DND-41 (cell line): ENCODE measurements at regions not wholly inside any gene's neighbourhood (a gene's known extent, or its start where the extent isn't known, plus 50 kb on each side); places are given as distances from the start of the nearest gene placed in this dataset.

Experiments used
- ATAC-seq: fragments of 200-7000 bp; cut with Tn5 transposase; 3 replicates; pipeline ENCODE4 v1.9.1; 2021; ENCODE audit warnings: low read depth; ENCODE audit not compliant: insufficient read depth
- DNase-seq: peaks from one replicate; pipeline ENCODE4 v3.0.0-alpha.2; 2020
- H2AFZ ChIP-seq: 2 replicates; pipeline ENCODE4 v1.6.0; 2012; ENCODE audit warnings: low read depth, low read length
- H3K27ac ChIP-seq: 2 replicates; pipeline ENCODE4 v1.5.1; 2012; ENCODE audit warnings: low read length, inconsistent platforms
- H3K27me3 ChIP-seq: fragments of 200-600 bp; sonication (generic); 2 replicates; pipeline ENCODE4 v1.6.0; 2012; ENCODE audit warnings: low read length, mild to moderate bottlenecking, inconsistent platforms; ENCODE audit not compliant: insufficient read depth, poor library complexity
- H3K36me3 ChIP-seq: 2 replicates; pipeline ENCODE4 v1.5.1; 2012; ENCODE audit warnings: low read length, inconsistent platforms; ENCODE audit not compliant: insufficient read depth
- H3K4me1 ChIP-seq: 2 replicates; pipeline ENCODE4 v1.5.1; 2012; ENCODE audit warnings: mild to moderate bottlenecking, low read length; ENCODE audit not compliant: insufficient read depth
- H3K4me2 ChIP-seq: 2 replicates; pipeline ENCODE4 v1.6.0; 2012; ENCODE audit warnings: mild to moderate bottlenecking, moderate library complexity, low read length, inconsistent platforms; ENCODE audit not compliant: insufficient read depth
- H3K4me3 ChIP-seq, 2 experiments: fragments of 200-600 bp in 1 of 2; shearing (Covaris generic) in 1 of 2; 2 replicates each; pipeline ENCODE4 v1.5.1; 2012 to 2016; ENCODE audit warnings: inconsistent platforms in 2 of 2, low read length in 2 of 2, mild to moderate bottlenecking in 2 of 2, low read depth in 1 of 2, moderate library complexity in 1 of 2
- H3K79me2 ChIP-seq: 2 replicates; pipeline ENCODE4 v1.6.0; 2012; ENCODE audit warnings: low read length, inconsistent platforms; ENCODE audit not compliant: insufficient read depth
- H3K9ac ChIP-seq: 2 replicates; pipeline ENCODE4 v1.6.0; 2012; ENCODE audit warnings: low read depth, mild to moderate bottlenecking, inconsistent platforms, low read length, moderate library complexity
- H3K9me3 ChIP-seq: 2 replicates; pipeline ENCODE4 v1.5.1; 2012; ENCODE audit warnings: low read length, moderate library complexity, mild to moderate bottlenecking, inconsistent platforms; ENCODE audit not compliant: insufficient read depth, severe bottlenecking
- H4K20me1 ChIP-seq: 2 replicates; pipeline ENCODE4 v1.6.0; 2012; ENCODE audit warnings: low read length; ENCODE audit not compliant: insufficient read depth
- EZH2 ChIP-seq: IDR thresholded peaks from 3 replicates; pipeline ENCODE4 v1.6.1; 2012; ENCODE audit warnings: borderline replicate concordance, low read depth, mild to moderate bottlenecking, moderate library complexity, low read length, inconsistent platforms; ENCODE audit not compliant: severe bottlenecking
- TF ChIP-seq, protein P1 (sequence below): IDR thresholded peaks from 2 replicates; pipeline ENCODE4 v1.5.1; 2012; ENCODE audit warnings: borderline replicate concordance, low read length, moderate library complexity, mild to moderate bottlenecking; ENCODE audit not compliant: poor library complexity, severe bottlenecking; ENCODE audit errors: extremely low read depth

DNA sequence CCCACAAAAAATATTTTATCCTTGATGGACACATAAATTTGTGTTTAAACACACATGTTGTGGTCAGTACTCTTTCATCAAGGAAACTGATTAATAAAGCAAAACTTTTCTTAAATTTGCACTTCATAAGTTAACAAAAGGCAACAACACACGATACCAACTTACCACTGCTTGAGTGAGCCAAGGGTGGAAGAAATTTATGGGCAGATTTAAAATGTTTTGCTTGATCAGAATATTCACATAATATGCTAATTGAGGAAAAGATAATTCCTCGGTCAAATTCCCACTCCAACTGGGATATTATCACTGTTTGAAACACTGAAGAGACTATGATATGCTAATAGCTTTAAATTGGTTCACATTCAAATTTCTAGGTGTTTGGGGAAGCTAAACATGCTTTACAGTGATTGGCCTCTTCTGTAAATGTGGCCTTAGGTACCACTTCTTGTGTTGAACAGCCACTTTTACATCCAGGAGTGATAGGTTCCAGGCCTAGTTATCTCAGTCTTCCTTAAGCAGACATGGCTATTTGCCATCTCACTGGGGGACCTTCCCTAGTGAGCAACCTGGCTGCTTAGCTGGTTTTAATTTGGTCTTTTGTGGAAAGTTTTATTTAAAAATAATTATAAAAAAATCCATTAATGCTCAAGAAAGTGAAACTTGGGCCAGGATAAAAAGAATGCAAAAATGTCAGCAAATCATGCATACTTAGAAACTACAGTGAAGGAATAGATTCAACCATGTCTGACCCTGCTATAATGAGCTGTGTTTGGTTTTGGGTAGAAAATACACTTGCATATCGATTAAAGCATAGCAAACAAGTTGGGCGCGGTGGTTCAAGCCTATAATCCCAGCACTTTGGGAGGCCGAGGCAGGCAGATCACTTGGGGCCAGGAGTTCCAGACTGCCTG is 221.2 kb upstream of the MAP3K7 start:
- Histone ChIP-seq H3K79me2 (no peaks in the 10 kb centered on the region), H3K4me2 (no peak overlapping the region), H3K4me3 (no peak overlapping the region), H3K4me1 (no peaks in the 10 kb centered on the region), H3K9me3 (no peaks in the 10 kb centered on the region), H3K9ac (no peak overlapping the region), H3K27ac (no peak overlapping the region), H2AFZ (no peak overlapping the region), H4K20me1 (no peaks in the 10 kb centered on the region), H3K27me3 (no peaks in the 10 kb centered on the region), H3K36me3 (no peaks in the 10 kb centered on the region)
- no peak for DNase-seq
- TF ChIP-seq, protein P1, sequence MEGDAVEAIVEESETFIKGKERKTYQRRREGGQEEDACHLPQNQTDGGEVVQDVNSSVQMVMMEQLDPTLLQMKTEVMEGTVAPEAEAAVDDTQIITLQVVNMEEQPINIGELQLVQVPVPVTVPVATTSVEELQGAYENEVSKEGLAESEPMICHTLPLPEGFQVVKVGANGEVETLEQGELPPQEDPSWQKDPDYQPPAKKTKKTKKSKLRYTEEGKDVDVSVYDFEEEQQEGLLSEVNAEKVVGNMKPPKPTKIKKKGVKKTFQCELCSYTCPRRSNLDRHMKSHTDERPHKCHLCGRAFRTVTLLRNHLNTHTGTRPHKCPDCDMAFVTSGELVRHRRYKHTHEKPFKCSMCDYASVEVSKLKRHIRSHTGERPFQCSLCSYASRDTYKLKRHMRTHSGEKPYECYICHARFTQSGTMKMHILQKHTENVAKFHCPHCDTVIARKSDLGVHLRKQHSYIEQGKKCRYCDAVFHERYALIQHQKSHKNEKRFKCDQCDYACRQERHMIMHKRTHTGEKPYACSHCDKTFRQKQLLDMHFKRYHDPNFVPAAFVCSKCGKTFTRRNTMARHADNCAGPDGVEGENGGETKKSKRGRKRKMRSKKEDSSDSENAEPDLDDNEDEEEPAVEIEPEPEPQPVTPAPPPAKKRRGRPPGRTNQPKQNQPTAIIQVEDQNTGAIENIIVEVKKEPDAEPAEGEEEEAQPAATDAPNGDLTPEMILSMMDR: no peak
- no peak for TF ChIP-seq EZH2
- ATAC-seq: no peak

- Histone ChIP-seq H3K4me1 (no peaks in the 10 kb centered on the region), H4K20me1 (no peaks in the 10 kb centered on the region), H3K79me2 (no peaks in the 10 kb centered on the region), H3K27ac (no peak overlapping the region), H3K4me2 (no peak overlapping the region), H2AFZ (no peak overlapping the region), H3K36me3 (no peaks in the 10 kb centered on the region), H3K9ac (no peak overlapping the region), H3K27me3 (no peaks in the 10 kb centered on the region), H3K9me3 (no peaks in the 10 kb centered on the region), H3K4me3 (no peak overlapping the region)
- DNase-seq (no peak), ATAC-seq (no peak)
- TF ChIP-seq EZH2: no peak
- TF ChIP-seq, protein P1: no peak
These were observed 218.8 kb upstream of the MAP3K7 start for GRCh38 chr6:90805619-90806155.

GRCh38 chr6:90803956-90804355 is 217.1 kb upstream of the MAP3K7 start:
- ATAC-seq (no peak), DNase-seq (no peak)
- no peaks in the 10 kb centered on the region for H3K4me1 ChIP-seq
- H3K4me2 ChIP-seq: no peak overlapping the region
- no peaks in the 10 kb centered on the region for H3K36me3 ChIP-seq
- H3K4me3 ChIP-seq: no peak overlapping the region
- TF ChIP-seq EZH2: no peak
- TF ChIP-seq, protein P1: no peak
- H2AFZ ChIP-seq: no peak overlapping the region
- H3K27ac ChIP-seq: no peak overlapping the region
- no peaks in the 10 kb centered on the region for H3K79me2 ChIP-seq
- no peak overlapping the region for H3K9ac ChIP-seq
- H3K27me3 ChIP-seq: no peaks in the 10 kb centered on the region
- H4K20me1 ChIP-seq: no peaks in the 10 kb centered on the region
- no peaks in the 10 kb centered on the region for H3K9me3 ChIP-seq
